Chondrocyte (in vitro differentiated cells): ENCODE measurements at regions not wholly inside any gene's neighbourhood (a gene's known extent, or its start where the extent isn't known, plus 50 kb on each side); places are given as distances from the start of the nearest gene placed in this dataset.

Experiments
- DNase-seq: peaks from one replicate; pipeline ENCODE4 v3.0.0; 2021; ENCODE audit warnings: mixed read lengths, low spot score
- H3K27ac Mint-ChIP-seq: one replicate; pipeline ENCODE4 v1.8.0; 2021; ENCODE audit warnings: mild to moderate bottlenecking, moderate library complexity, mixed read lengths; ENCODE audit not compliant: unreplicated experiment
- H3K27me3 Mint-ChIP-seq: 2 replicates; pipeline ENCODE4 v1.8.0; 2021; ENCODE audit warnings: low read depth, mixed read lengths
- H3K36me3 Mint-ChIP-seq: 2 replicates; pipeline ENCODE4 v1.8.0; 2021; ENCODE audit warnings: low read depth, mixed read lengths
- H3K4me1 Mint-ChIP-seq: 2 replicates; pipeline ENCODE4 v1.8.0; 2021; ENCODE audit warnings: low read depth, mild to moderate bottlenecking, mixed read lengths
- H3K4me3 Mint-ChIP-seq: one replicate; pipeline ENCODE4 v1.8.0; 2021; ENCODE audit warnings: mild to moderate bottlenecking, moderate library complexity, mixed read lengths; ENCODE audit not compliant: unreplicated experiment
- H3K9me3 Mint-ChIP-seq: 2 replicates; pipeline ENCODE4 v1.8.0; 2021; ENCODE audit warnings: low read depth, mixed read lengths
- CTCF ChIP-seq: fragments of 200-600 bp; sonication (generic); IDR thresholded peaks from 2 replicates; pipeline ENCODE4 v1.5.0; 2021; ENCODE audit warnings: antibody characterized with exemption, mild to moderate bottlenecking, moderate library complexity

DNA sequence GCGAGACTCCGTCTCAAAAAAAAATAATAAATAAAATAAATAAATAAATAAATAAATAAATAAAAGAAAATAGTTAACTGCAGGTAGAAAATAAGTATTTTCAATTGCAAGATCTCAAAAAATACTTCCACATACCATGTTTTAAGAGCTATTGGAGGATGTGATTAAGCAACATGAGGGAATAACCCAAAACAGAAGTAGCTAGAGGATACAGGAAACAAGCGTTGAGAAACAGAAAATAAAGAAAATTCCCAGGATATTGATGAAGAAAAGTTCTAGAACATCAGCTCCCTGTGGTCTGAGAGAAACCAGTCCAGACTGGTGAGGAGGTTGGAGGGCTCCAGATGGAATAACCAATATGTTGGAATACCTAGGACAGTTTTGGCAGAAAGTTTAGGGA, 57.3 kb upstream of the RND3 start:
- Mint-ChIP-seq H3K4me1 (no peaks in the 10 kb centered on the region), H3K4me3 (no peak overlapping the region), H3K36me3 (no peaks in the 10 kb centered on the region), H3K27ac (no peak overlapping the region), H3K27me3 (no peaks in the 10 kb centered on the region), H3K9me3 (no peaks in the 10 kb centered on the region)
- no peak for DNase-seq
- TF ChIP-seq CTCF = no peak

DNA sequence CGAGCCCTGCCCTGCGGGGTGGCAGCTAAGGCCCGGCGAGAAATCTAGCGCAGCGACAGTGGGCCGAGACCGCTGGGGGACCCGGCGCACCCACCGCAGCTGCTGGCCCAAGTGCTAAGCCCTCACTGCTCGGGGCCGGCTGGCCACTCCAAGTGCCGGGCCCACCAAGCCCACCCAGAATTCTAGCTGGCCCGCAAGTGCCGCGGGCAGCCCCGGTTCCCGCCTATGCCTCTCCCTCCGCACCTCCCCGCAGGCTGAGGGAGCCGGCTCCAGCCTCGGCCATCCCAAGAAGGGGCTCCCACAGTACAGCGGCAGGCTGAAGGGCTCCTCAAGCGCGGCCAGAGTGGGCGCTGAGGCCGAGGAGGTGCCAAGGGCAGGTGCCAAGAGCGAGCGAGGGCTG, 55.2 kb upstream of the RND3 start:
- TF ChIP-seq CTCF = no peak
- Mint-ChIP-seq H3K36me3 (no peaks in the 10 kb centered on the region), H3K27ac (no peak overlapping the region), H3K9me3 (no peaks in the 10 kb centered on the region), H3K27me3 (no peaks in the 10 kb centered on the region), H3K4me1 (peaks cover 13% of the 10 kb centered on the region), H3K4me3 (no peak overlapping the region)
- peak; percentile 77 for DNase-seq

DNA sequence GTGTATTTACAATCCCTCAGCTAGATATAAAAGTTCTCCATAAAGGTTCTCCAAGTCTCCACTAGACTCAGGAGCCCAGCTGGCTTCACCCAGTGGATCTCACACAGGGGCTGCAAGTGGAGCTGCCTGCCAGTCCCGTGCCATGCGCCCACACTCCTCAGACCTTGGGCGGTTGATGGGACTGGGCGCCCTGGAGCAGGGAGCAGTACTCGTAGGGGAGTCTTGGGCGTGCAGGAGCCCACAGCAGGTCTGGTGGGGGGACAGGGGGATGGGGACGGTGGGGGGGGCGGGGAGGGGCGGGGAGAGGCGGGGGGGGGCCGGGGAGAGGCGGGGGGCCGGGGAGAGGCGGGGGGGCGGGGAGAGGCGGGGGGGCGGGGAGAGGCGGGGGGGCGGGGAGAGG, 54.7 kb upstream of the RND3 start:
- H3K4me3 Mint-ChIP-seq = no peak overlapping the region
- no peaks in the 10 kb centered on the region for H3K36me3 Mint-ChIP-seq
- H3K27ac Mint-ChIP-seq = no peak overlapping the region
- TF ChIP-seq CTCF = no peak
- H3K9me3 Mint-ChIP-seq = no peaks in the 10 kb centered on the region
- H3K27me3 Mint-ChIP-seq = no peaks in the 10 kb centered on the region
- peaks cover 17% of the 10 kb centered on the region for H3K4me1 Mint-ChIP-seq
- peak; percentile 72 for DNase-seq

DNA sequence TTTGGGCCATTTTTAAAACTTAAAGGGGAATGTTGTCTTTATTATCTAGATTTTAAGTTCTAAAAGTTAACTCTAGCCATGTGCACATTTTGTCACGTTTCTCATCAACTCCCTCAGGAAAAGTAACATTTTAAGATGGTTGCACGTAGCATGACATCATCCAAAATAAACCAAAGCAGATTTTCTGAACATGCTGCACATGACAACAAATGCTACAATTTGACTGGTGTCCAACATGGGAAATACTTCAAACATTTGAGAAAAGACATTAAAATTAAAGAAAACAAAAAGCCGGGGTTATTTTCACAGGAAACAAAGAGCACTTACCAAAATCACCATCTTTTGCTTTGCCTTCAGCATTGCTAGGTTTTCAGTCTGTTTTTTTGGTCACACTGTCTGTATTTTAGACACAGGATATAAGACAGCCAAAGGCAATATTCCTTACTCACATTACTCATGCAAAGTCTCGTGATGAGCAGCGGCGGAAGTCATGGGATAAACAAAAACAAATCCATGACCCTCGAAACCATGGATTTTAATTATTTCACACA, 51.3 kb upstream of the RND3 start:
- Mint-ChIP-seq H3K27ac (peak overlapping the region; percentile 97), H3K4me3 (no peak overlapping the region), H3K36me3 (no peaks in the 10 kb centered on the region), H3K27me3 (no peaks in the 10 kb centered on the region), H3K9me3 (no peaks in the 10 kb centered on the region), H3K4me1 (peaks cover 21% of the 10 kb centered on the region)
- no peak for DNase-seq
- TF ChIP-seq CTCF = no peak
